SKM-1 treated with dmso at 0.1 percent for 144 hours (cell line): ENCODE measurements at regions not wholly inside any gene's neighbourhood (a gene's known extent, or its start where the extent isn't known, plus 50 kb on each side); places are given as distances from the start of the nearest gene placed in this dataset.
"Not testable (repeated sequence)": the region's sequence is repeated elsewhere in the genome, so short reads cannot be mapped to it uniquely, and the experiment has no call there.

Experiments used
- DNase-seq: peaks from one replicate; lab custom pipeline; 2025; ENCODE audit not compliant: unreplicated experiment; lab: John Stamatoyannopoulos, UW

- no peak for DNase-seq
Observed at GRCh38 chr3:158026236-158026635, 80.0 kb downstream of the SHOX2 start.

DNA sequence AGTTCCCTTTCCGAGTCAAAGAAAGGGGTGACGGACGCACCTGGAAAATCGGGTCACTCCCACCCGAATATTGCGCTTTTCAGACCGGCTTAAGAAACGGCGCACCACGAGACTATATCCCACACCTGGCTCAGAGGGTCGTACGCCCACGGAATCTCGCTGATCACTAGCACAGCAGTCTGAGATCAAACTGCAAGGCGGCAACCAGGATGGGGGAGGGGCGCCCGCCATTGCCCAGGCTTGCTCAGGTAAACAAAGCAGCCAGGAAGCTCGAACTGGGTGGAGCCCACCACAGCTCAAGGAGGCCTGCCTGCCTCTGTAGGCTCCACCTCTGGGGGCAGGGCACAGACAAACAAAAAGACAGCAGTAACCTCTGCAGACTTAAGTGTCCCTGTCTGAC, 86.3 kb downstream of the SHOX2 start:
- not testable (repeated sequence) for DNase-seq

- no peak for DNase-seq
Observed at GRCh38 chr3:158018462-158018861, 87.8 kb downstream of the SHOX2 start.

DNA sequence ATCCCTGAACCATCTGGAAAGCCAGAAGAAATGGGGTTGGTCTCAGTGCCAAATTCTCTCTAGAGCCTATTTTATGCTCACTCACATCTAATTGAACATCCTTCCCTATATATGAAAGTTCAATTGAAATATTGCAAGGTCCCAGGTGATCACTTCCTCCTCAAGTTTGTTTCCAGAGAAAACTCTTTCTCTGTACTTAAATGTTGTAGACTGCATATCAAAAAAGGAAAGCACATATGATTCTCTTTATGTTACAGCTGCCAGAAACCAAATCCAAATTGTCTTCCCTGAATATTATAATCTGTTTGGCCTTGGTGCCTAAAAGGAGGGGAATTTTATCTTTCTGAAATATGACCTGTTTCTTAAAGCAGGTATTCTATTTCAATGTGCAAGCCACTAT, 93.3 kb downstream of the SHOX2 start:
- no peak for DNase-seq

GRCh38 chr3:158005391-158006100, 100.7 kb downstream of the SHOX2 start:
- DNase-seq = no peak

- DNase-seq = no peak
Observed at GRCh38 chr3:157999246-157999645, 107.0 kb downstream of the SHOX2 start.

DNA sequence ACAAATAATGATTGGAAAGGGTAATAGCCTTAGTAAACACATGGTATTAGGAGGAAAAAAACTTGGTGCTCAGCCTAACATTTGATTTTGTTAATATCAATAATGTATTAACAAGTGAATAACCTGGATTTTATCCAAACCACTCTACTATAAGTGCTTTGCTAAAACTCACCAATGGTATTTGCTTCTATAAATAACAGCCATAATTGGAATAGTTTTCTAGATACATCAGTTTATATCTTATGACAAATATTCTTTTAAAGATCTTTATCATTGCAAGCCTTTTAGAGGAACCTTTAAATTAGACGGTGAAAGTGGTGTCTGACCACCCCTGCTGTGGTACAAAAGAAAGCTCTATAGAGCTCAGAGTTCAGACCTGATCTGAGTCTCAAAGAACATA, 123.9 kb downstream of the SHOX2 start:
- no peak for DNase-seq

DNA sequence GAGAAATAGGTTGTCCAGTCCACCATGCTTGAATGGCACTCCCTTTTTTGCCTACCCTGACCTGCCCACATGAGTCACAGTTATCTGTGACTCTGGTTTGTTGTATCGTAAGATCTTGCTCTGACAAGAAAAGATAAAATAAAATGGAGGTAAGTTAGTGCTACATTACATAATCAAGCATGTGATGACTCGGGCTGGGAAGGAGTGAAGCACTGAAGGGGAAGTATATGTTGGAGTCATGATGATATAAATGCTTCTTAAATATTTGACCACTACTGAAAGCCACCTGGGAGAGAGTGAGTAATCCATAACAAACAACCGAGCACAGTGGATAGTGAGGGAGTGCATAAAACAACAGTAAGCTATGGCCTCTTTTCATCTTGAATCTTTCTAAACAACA, 124.4 kb downstream of the SHOX2 start:
- no peak for DNase-seq

GRCh38 chr3:157979022-157979421, 127.2 kb downstream of the SHOX2 start:
- no peak for DNase-seq

GRCh38 chr3:157961665-157962064, 144.6 kb downstream of the SHOX2 start:
- DNase-seq = no peak

DNA sequence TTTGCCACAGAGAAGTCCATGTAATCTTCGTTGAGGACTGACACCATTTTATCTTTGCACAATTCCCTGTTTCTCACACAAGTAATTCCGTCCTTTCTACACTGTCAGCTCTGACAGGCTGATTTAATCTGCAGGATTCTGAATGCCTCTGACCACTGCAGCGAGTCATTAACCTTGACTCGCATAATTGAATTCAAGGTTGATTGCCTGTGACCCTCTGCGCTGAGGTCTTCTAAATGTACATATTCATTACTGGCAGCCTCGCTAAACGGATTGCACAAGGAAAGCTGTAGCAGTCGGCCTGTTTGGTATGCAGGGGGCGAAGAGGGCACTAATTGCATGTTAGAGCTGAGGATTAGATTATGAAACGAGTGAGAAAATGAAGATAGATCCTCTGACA, 147.8 kb downstream of the SHOX2 start:
- no peak for DNase-seq

- no peak for DNase-seq
Observed at GRCh38 chr3:157956850-157957249, 149.4 kb downstream of the SHOX2 start.

DNA sequence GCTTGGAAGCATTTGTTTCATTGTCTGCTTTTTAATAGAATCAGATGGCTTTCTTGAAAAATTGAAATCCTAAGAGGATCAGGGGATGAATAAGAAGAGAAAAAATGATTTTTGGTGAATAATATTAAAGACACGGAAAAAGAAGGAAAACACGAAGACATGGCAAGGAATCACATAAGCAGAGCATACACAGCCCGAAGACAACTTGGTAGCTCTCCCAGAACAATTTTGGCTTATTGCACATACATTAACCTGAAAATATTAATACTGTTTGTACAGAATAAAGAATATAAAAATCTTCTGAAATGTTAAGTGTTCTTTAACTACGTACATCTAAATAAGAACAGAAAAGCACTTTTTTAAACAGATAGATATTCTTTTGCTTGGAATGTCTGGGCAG, 150.0 kb downstream of the SHOX2 start:
- DNase-seq = no peak

DNA sequence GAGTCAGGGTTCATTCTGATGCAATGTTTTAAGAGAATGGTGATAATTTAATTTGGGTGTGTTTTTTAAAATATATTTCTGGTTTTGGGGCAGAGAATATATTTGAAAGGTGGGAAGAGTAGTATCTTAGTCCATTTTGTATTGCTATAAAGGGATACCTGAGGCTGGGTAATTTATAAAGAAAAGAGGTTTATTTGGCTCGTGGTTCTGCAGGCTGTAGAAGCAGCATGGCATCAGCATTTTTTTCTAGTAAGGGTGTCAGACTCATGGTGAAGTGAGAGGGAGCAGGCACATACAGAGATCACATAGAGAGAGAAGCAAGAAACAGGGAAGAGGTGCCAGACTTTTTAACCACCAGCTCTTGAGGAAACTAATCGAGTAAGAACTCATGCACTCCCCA, 152.7 kb downstream of the SHOX2 start:
- DNase-seq = no peak

DNA sequence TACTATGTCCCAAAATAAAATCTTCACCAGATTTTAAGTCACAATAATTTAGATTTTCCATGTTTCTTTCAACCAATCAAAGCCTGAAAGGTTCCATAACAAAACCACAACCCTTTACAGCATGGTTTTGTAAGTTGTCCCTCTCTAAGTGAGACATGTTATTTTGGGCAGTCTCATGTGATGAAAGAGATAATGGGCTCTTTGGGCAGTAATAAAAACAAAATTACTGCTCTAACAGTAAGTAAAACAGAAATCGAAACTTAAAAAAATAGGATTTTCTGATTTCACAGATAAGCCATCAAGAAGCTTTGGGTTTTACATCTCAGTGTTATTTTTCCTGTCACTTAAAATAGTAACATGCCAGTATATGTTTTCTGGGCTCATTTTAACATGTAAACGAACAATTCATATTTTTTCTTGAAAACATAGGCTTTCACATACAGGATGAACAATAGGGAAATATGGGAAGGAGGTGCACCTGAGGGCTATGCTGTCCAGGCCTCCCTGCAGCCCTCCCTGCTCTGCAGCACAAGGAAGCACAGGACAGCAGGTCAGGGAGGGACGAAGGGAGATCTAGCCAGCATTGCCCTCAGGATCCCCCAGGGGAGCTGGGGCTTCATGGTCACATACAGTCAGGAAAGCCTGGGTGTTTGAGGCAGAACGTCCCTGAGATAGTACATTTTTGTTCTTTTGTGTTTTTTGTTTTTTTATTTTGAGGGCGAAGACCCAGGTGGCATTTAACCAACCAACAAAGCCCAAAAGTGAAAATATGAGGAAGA, 157.4 kb downstream of the SHOX2 start:
- no peak for DNase-seq

DNA sequence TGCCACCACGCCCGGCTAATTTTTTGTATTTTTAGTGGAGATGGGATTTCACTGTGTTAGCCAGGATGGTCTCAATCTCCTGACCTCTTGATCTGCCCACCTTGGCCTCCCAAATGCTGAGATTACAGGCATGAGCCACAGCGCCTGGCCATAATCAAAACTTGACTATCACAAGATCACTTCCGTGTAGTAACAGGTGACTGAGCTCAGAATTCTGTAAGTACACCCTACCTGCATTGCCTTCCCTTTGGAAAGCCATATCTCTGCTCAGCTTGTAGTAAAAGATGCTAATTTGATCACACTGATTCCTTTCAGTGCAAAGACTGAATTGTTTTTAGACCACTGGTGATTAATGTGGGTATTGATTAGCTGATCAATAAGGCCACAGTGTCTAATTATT, 167.1 kb downstream of the SHOX2 start:
- no peak for DNase-seq

DNA sequence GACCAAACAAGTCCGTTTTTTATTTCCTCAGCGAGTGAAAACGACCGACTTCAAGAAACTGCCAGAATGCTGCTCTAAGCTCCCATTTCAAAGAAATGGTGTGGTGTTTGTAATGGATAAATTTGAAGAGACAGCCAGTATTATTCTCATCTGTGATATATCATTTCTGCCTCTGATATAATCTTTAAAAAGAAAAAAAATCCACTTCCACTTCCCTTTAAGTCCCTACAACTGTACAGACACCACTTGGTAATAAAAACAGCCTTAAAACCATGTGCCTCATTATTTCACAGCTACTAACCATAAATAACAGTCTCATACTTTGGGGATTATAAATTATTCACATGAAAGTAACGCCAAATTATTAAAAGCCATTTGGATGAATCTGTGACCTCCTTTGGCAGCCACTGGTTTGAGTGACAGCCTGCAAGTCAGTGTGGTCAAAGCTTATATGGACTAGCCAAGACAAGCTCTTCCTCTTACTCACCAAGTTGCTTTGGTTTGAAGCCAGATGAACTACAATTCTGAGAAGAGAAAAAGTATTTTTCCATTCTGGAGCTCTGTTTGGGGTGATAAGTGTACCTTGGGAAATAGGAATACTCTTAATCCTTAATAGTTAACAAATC, 168.0 kb downstream of the SHOX2 start:
- DNase-seq = no peak

- no peak for DNase-seq
Observed at GRCh38 chr3:157931517-157931916, 174.7 kb downstream of the SHOX2 start.

DNA sequence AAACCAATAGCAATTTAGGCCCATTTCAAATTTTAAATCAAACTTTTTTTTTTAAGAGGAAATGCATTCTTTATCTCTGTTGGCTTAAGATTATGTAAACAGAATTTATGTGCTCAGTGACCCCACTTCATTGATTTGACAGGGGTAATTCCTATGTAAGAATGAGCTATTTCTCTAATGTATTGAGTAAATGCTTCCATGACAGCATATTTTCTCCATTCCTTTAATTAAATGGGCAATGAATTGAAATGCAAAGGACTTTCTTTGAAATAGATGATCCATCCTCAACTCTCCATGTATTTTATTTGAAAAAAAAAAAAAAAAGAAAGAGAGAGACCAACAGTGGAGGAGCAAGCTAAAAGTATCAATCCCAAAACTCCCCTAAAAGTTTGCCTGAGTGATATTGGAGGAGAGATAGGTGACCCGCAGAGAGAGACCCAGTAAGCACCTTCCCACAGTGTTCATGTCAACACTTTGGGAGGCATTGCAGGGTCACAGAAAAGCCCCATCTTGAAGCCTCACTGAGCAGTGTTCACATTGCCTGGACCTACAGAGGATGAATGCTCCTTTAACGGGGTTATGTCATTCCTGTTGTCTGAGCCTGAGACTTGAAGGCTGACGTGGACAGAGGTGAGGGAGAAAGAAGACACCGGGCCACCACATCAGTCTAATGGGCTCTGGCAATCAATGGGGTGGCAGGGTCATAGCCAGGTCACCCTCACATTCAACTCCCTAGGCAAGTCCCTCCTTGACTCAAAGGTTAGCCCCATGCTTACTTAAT, 176.0 kb downstream of the SHOX2 start:
- no peak for DNase-seq

GRCh38 chr3:157926822-157927221, 179.4 kb downstream of the SHOX2 start:
- DNase-seq = no peak

GRCh38 chr3:157922614-157923013, 183.6 kb downstream of the SHOX2 start:
- no peak for DNase-seq
